Mesenchymal stem cell (in vitro differentiated cells and primary cell): ENCODE measurements at regions not wholly inside any gene's neighbourhood (a gene's known extent, or its start where the extent isn't known, plus 50 kb on each side); places are given as distances from the start of the nearest gene placed in this dataset.

Experiments
- DNase-seq: peaks from one replicate; pipeline ENCODE4 v3.0.0-alpha.2; 2013
- H2AFZ ChIP-seq: one replicate; pipeline ENCODE4 v1.6.1; 2013; ENCODE audit warnings: low read depth, mild to moderate bottlenecking, control low read depth, inconsistent platforms, low read length, moderate library complexity
- H2AK5ac ChIP-seq: 2 replicates; pipeline ENCODE4 v1.6.1; 2013; ENCODE audit warnings: low read length, moderate library complexity, mild to moderate bottlenecking, inconsistent platforms; ENCODE audit not compliant: severe bottlenecking
- H2BK120ac ChIP-seq: one replicate; pipeline ENCODE4 v1.6.1; 2013; ENCODE audit warnings: low read depth, mild to moderate bottlenecking, inconsistent platforms, low read length, moderate library complexity
- H2BK12ac ChIP-seq, 2 experiments: one replicate each; pipeline ENCODE4 v1.6.1; 2013; ENCODE audit warnings: inconsistent platforms in 2 of 2, low read length in 2 of 2, mild to moderate bottlenecking in 2 of 2, moderate library complexity in 2 of 2, control low read depth in 1 of 2
- H2BK15ac ChIP-seq: one replicate; pipeline ENCODE4 v1.6.1; 2013; ENCODE audit warnings: mild to moderate bottlenecking, low read depth, inconsistent platforms; ENCODE audit not compliant: poor library complexity, severe bottlenecking
- H2BK5ac ChIP-seq: 2 replicates; pipeline ENCODE4 v1.6.1; 2013; ENCODE audit warnings: low read depth, mild to moderate bottlenecking, low read length, control low read depth, inconsistent platforms; ENCODE audit not compliant: poor library complexity, severe bottlenecking
- H3K14ac ChIP-seq, 2 experiments: one replicate each; pipeline ENCODE4 v1.6.1; 2013; ENCODE audit warnings: inconsistent platforms in 2 of 2, low read length in 2 of 2, control low read depth in 1 of 2, mild to moderate bottlenecking in 1 of 2, moderate library complexity in 1 of 2
- H3K18ac ChIP-seq, 2 experiments: one replicate each; pipeline ENCODE4 v1.6.1; 2013; ENCODE audit warnings: inconsistent platforms in 2 of 2, low read length in 2 of 2, control low read depth in 1 of 2, low read depth in 1 of 2, mild to moderate bottlenecking in 1 of 2
- H3K23ac ChIP-seq, 2 experiments: one replicate each; pipeline ENCODE4 v1.6.1; 2013; ENCODE audit warnings: inconsistent platforms in 2 of 2, low read length in 2 of 2, mild to moderate bottlenecking in 2 of 2, moderate library complexity in 2 of 2, control low read depth in 1 of 2
- H3K27ac ChIP-seq: 2 replicates; pipeline ENCODE4 v1.5.1; 2013; ENCODE audit warnings: mild to moderate bottlenecking, moderate library complexity, low read length, control low read depth, inconsistent platforms; ENCODE audit not compliant: poor library complexity, severe bottlenecking
- H3K27me3 ChIP-seq, 2 experiments: 2 replicates each; pipeline versions ENCODE4 v1.6.1 to v1.7.0; 2013; ENCODE audit warnings: low read length in 2 of 2, mild to moderate bottlenecking in 2 of 2, moderate library complexity in 2 of 2, control low read depth in 1 of 2, inconsistent platforms in 1 of 2; ENCODE audit not compliant: control insufficient read depth in 1 of 2, insufficient read depth in 1 of 2
- H3K36me3 ChIP-seq, 2 experiments: 2 replicates each; pipeline versions ENCODE4 v1.6.1 to v1.7.0; 2013; ENCODE audit warnings: low read length in 2 of 2, control low read depth in 1 of 2, inconsistent platforms in 1 of 2, low read depth in 1 of 2, mild to moderate bottlenecking in 1 of 2; ENCODE audit not compliant: insufficient read depth in 2 of 2, control insufficient read depth in 1 of 2
- H3K4ac ChIP-seq, 2 experiments: one replicate each; pipeline ENCODE4 v1.6.1; 2013; ENCODE audit warnings: inconsistent platforms in 2 of 2, low read length in 2 of 2, mild to moderate bottlenecking in 2 of 2, moderate library complexity in 2 of 2, control low read depth in 1 of 2, low read depth in 1 of 2
- H3K4me1 ChIP-seq: 2 replicates; pipeline ENCODE4 v1.6.1; 2013; ENCODE audit warnings: low read depth, low read length, control low read depth; ENCODE audit not compliant: control insufficient read depth, insufficient read depth
- H3K4me2 ChIP-seq: 2 replicates; pipeline ENCODE4 v1.6.1; 2013; ENCODE audit warnings: low read length, mild to moderate bottlenecking, inconsistent platforms; ENCODE audit not compliant: poor library complexity, severe bottlenecking
- H3K4me3 ChIP-seq, 2 experiments: 2 replicates each; pipeline versions ENCODE4 v1.5.1 to v1.7.0; 2013; ENCODE audit warnings: low read length in 2 of 2, mild to moderate bottlenecking in 2 of 2, control low read depth in 1 of 2, low read depth in 1 of 2; ENCODE audit not compliant: insufficient read depth in 1 of 2
- H3K79me1 ChIP-seq: replicated peaks from 2 replicates; pipeline ENCODE4 v1.6.1; 2013; ENCODE audit warnings: mild to moderate bottlenecking, control low read depth, low read length, inconsistent platforms; ENCODE audit not compliant: poor library complexity, severe bottlenecking
- H3K9ac ChIP-seq: 2 replicates; pipeline ENCODE4 v1.7.0; 2013; ENCODE audit warnings: mild to moderate bottlenecking, low read length, moderate library complexity
- H3K9me3 ChIP-seq: 2 replicates; pipeline ENCODE4 v1.7.0; 2013; ENCODE audit warnings: mild to moderate bottlenecking, low read length; ENCODE audit not compliant: control insufficient read depth
- H4K8ac ChIP-seq: one replicate; pipeline ENCODE4 v1.6.1; 2013; ENCODE audit warnings: inconsistent platforms, mild to moderate bottlenecking, low read length, moderate library complexity
- H4K91ac ChIP-seq: one replicate; pipeline ENCODE4 v1.6.1; 2013; ENCODE audit warnings: mild to moderate bottlenecking, low read length, inconsistent platforms
- WGBS: methylation state at CpG from one replicate; pipeline ENCODE4 v1.1.7; 2013; ENCODE audit warnings: mixed read lengths; 5-methylcytosine and 5-hydroxymethylcytosine counted together

DNA sequence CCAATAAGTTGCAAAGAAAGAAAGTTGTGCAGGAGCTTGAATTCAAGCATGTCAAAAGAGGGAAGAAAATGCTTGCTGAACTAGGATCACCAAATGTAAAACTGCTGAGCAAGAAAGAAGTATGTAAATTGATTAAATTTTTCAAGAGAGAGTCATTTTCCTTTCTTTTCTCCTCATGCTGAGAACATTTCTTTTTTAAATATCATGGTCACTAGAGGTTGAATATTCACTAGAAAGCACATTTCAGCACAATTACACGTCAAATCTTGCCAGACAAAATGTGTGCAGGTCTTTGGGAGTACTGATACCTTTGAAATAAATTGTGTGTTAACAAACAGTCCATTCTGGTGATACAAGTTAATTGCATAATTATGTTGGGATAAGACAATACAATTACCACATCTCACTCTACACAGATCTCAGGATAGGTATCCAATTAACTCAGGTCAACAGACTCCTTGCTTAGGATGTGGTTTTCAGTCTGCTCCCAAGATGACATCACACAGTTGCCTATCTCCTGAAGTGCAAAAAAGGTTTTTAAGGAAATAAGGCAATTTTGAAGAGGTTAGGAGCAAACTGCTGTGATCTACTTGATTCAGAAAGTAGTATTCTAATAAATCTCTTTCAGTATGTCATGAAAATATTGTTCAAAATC lies 862.2 kb downstream of the RPS29 start:
- Histone ChIP-seq H3K9ac (no peak overlapping the region), H3K18ac (no peak overlapping the region), H3K79me1 (no peaks in the 10 kb centered on the region), H2BK12ac (no peak overlapping the region), H4K91ac (no peak overlapping the region), H2BK5ac (no peak overlapping the region), H3K27ac (peak overlapping the region; percentile 76), H3K14ac (no peak overlapping the region), H2AK5ac (no peak overlapping the region), H3K4ac (no peak overlapping the region), H3K4me1 (no peaks in the 10 kb centered on the region), H2BK15ac (no peak overlapping the region), H2BK120ac (no peak overlapping the region), H3K9me3 (no peaks in the 10 kb centered on the region), H3K4me3 (no peak overlapping the region), H3K36me3 (no peaks in the 10 kb centered on the region), H4K8ac (no peak overlapping the region), H3K4me2 (no peak overlapping the region), H2AFZ (no peak overlapping the region), H3K23ac (no peak overlapping the region), H3K27me3 (no peaks in the 10 kb centered on the region)
- no CpG with 5 or more reads among the region's 1 CpG for WGBS
- no peak for DNase-seq

DNA sequence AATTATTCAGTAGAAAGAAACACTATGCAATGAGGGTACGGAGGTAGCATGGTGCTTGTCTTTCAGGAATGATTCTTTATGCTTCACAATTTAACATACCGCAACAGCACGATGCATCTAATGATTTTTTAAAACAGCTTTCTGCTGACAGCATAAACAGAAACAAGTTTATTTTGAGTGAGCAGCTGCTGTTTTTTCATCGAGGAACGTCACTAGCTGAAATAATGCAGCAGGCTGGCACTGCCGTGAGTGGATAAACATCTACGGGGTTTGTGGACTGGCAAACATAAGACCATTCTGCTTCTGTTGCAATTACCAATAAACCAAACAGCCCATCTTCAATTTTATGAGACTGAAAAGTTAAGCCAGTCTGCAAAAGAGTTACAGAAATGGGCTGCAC lies 871.8 kb downstream of the RPS29 start:
- Histone ChIP-seq H3K14ac (no peak overlapping the region), H3K79me1 (no peaks in the 10 kb centered on the region), H4K91ac (no peak overlapping the region), H3K18ac (no peak overlapping the region), H2BK12ac (no peak overlapping the region), H2AFZ (no peak overlapping the region), H3K4ac (no peak overlapping the region), H3K9ac (no peak overlapping the region), H4K8ac (no peak overlapping the region), H3K4me3 (no peak overlapping the region), H3K23ac (no peak overlapping the region), H2BK5ac (no peak overlapping the region), H3K27ac (no peak overlapping the region), H2AK5ac (no peak overlapping the region), H2BK120ac (no peak overlapping the region), H3K4me1 (no peaks in the 10 kb centered on the region), H3K27me3 (no peaks in the 10 kb centered on the region), H3K9me3 (no peaks in the 10 kb centered on the region), H3K36me3 (no peaks in the 10 kb centered on the region), H3K4me2 (no peak overlapping the region), H2BK15ac (no peak overlapping the region)
- DNase-seq: no peak
- WGBS: 90% methylated on average over 7 of the region's 7 CpGs

- H2AFZ ChIP-seq: no peak overlapping the region
- no peak for DNase-seq
- no peak overlapping the region for H3K4me2 ChIP-seq
- H3K4me3 ChIP-seq: no peak overlapping the region
- no peak overlapping the region for H2BK12ac ChIP-seq
- H3K9ac ChIP-seq: no peak overlapping the region
- no peak overlapping the region for H2BK120ac ChIP-seq
- no peaks in the 10 kb centered on the region for H3K27me3 ChIP-seq
- H3K4me1 ChIP-seq: no peaks in the 10 kb centered on the region
- no peaks in the 10 kb centered on the region for H3K36me3 ChIP-seq
- WGBS: no CpG with 5 or more reads among the region's 1 CpG
- H2AK5ac ChIP-seq: no peak overlapping the region
- H3K23ac ChIP-seq: no peak overlapping the region
- H3K27ac ChIP-seq: no peak overlapping the region
- no peaks in the 10 kb centered on the region for H3K79me1 ChIP-seq
- H3K4ac ChIP-seq: no peak overlapping the region
- no peak overlapping the region for H4K8ac ChIP-seq
- H3K18ac ChIP-seq: no peak overlapping the region
- H2BK15ac ChIP-seq: no peak overlapping the region
- no peak overlapping the region for H2BK5ac ChIP-seq
- H3K14ac ChIP-seq: no peak overlapping the region
- H3K9me3 ChIP-seq: no peaks in the 10 kb centered on the region
- no peak overlapping the region for H4K91ac ChIP-seq
Observed at GRCh38 chr14:48710133-48710532, 876.0 kb downstream of the RPS29 start.

GRCh38 chr14:48709277-48709785 lies 876.8 kb downstream of the RPS29 start:
- Histone ChIP-seq H3K36me3 (no peaks in the 10 kb centered on the region), H2BK5ac (no peak overlapping the region), H3K9ac (no peak overlapping the region), H3K27ac (no peak overlapping the region), H2AK5ac (no peak overlapping the region), H3K9me3 (no peaks in the 10 kb centered on the region), H3K23ac (no peak overlapping the region), H3K4me2 (no peak overlapping the region), H2BK120ac (no peak overlapping the region), H4K8ac (no peak overlapping the region), H2BK15ac (no peak overlapping the region), H3K14ac (no peak overlapping the region), H3K4me3 (no peak overlapping the region), H4K91ac (no peak overlapping the region), H3K4ac (no peak overlapping the region), H2BK12ac (no peak overlapping the region), H3K79me1 (no peaks in the 10 kb centered on the region), H2AFZ (no peak overlapping the region), H3K27me3 (no peaks in the 10 kb centered on the region), H3K4me1 (no peaks in the 10 kb centered on the region), H3K18ac (no peak overlapping the region)
- no peak for DNase-seq
- WGBS: no CpG with 5 or more reads among the region's 1 CpG
